HEK293T (cell line): ENCODE measurements at regions not wholly inside any gene's neighbourhood (a gene's known extent, or its start where the extent isn't known, plus 50 kb on each side); places are given as distances from the start of the nearest gene placed in this dataset.

Experiments
- CTCF ChIA-PET: fragments of 350-600 bp; formaldehyde crosslinking; extraction: SDS; loops from one replicate; lab custom pipeline; 2021; ENCODE audit warnings: antibody characterized with exemption, inconsistent platforms; lab: Yijun Ruan, JAX
- POLR2A ChIA-PET: fragments of 350-600 bp; formaldehyde crosslinking; extraction: SDS; loops from one replicate; lab custom pipeline; 2020; ENCODE audit warnings: antibody characterized with exemption, inconsistent platforms; lab: Yijun Ruan, JAX
- DNase-seq: peaks from one replicate; pipeline ENCODE4 v3.0.0; 2012; ENCODE audit warnings: mixed read lengths; ENCODE audit errors: extremely low spot score
- ARNT ChIP-seq: fragments of 450-650 bp; IDR thresholded peaks from 2 replicates; pipeline ENCODE4 v1.6.1; 2017; ENCODE audit warnings: mild to moderate bottlenecking
- BHLHE40 ChIP-seq: fragments of 450-650 bp; IDR thresholded peaks from 2 replicates; pipeline ENCODE4 v1.6.1; 2016; ENCODE audit warnings: mild to moderate bottlenecking, moderate library complexity, borderline replicate concordance
- CTBP1 ChIP-seq: fragments of 450-650 bp; IDR thresholded peaks from 2 replicates; pipeline ENCODE4 v1.6.1; 2016; ENCODE audit warnings: borderline replicate concordance
- ELF4 ChIP-seq: fragments of 450-650 bp; IDR thresholded peaks from 2 replicates; pipeline ENCODE4 v1.6.1; 2017; ENCODE audit warnings: antibody characterized with exemption
- FOXA1 ChIP-seq: fragments of 450-650 bp; IDR thresholded peaks from 2 replicates; pipeline ENCODE4 v1.6.1; 2016; ENCODE audit warnings: mild to moderate bottlenecking
- FOXK2 ChIP-seq: fragments of 450-650 bp; IDR thresholded peaks from 2 replicates; pipeline ENCODE4 v1.6.1; 2016; ENCODE audit warnings: mild to moderate bottlenecking
- FOXM1 ChIP-seq: fragments of 450-650 bp; IDR thresholded peaks from 2 replicates; pipeline ENCODE4 v1.6.1; 2017; ENCODE audit warnings: mild to moderate bottlenecking, borderline replicate concordance
- HDGF ChIP-seq: fragments of 450-650 bp; IDR thresholded peaks from 2 replicates; pipeline ENCODE4 v1.6.1; 2017; ENCODE audit warnings: antibody characterized with exemption, borderline replicate concordance
- L3MBTL2 ChIP-seq: fragments of 450-650 bp; conservative IDR thresholded peaks from 2 replicates; pipeline ENCODE4 v1.6.1; 2016; ENCODE audit warnings: mild to moderate bottlenecking
- LEF1 ChIP-seq: fragments of 450-650 bp; IDR thresholded peaks from 2 replicates; pipeline ENCODE4 v1.6.1; 2017; ENCODE audit warnings: mild to moderate bottlenecking, borderline replicate concordance
- NFRKB ChIP-seq: fragments of 450-650 bp; IDR thresholded peaks from 2 replicates; pipeline ENCODE4 v1.6.1; 2016; ENCODE audit warnings: mild to moderate bottlenecking, moderate library complexity
- PKNOX1 ChIP-seq: fragments of 450-650 bp; IDR thresholded peaks from 2 replicates; pipeline ENCODE4 v1.6.1; 2016
- SP1 ChIP-seq: fragments of 450-650 bp; IDR thresholded peaks from 2 replicates; pipeline ENCODE4 v1.6.1; 2017
- SUZ12 ChIP-seq: fragments of 450-650 bp; IDR thresholded peaks from 2 replicates; pipeline ENCODE4 v1.6.1; 2016; ENCODE audit warnings: mild to moderate bottlenecking
- TARDBP ChIP-seq: fragments of 450-650 bp; IDR thresholded peaks from 2 replicates; pipeline ENCODE4 v1.6.1; 2016
- ZNF384 ChIP-seq: fragments of 450-650 bp; IDR thresholded peaks from 2 replicates; pipeline ENCODE4 v1.6.1; 2016

- POLR2A ChIA-PET: no interaction called here
- TF ChIP-seq HDGF (no peak), PKNOX1 (no peak), TARDBP (no peak), L3MBTL2 (no peak), FOXK2 (no peak)
Observed at GRCh38 chr6:40755749-40756452, 168.7 kb upstream of the LRFN2 start.

GRCh38 chr6:40755046-40755681 lies 168.0 kb upstream of the LRFN2 start:
- POLR2A ChIA-PET: no interaction called here
- no peak for TF ChIP-seq SP1
- no peak for TF ChIP-seq CTBP1
- TF ChIP-seq HDGF: no peak
- DNase-seq: no peak
- CTCF ChIA-PET: no interaction called here

More at GRCh38 chr6:40755749-40756452, 168.7 kb upstream of the LRFN2 start:
- CTCF ChIA-PET: no interaction called here
- DNase-seq: no peak

GRCh38 chr6:40754461-40755045 lies 167.4 kb upstream of the LRFN2 start:
- TF ChIP-seq FOXK2 (no peak), SUZ12 (no peak), NFRKB (no peak), SP1 (no peak), L3MBTL2 (no peak), TARDBP (no peak)
- ChIA-PET POLR2A (no interaction called here), CTCF (no interaction called here)
- DNase-seq: no peak

GRCh38 chr6:40753675-40754448 lies 166.7 kb upstream of the LRFN2 start:
- DNase-seq: no peak
- CTCF ChIA-PET: no interaction called here
- POLR2A ChIA-PET: no interaction called here
- TF ChIP-seq SP1: no peak
- TF ChIP-seq CTBP1: no peak
- TF ChIP-seq ELF4: no peak
- no peak for TF ChIP-seq TARDBP
- TF ChIP-seq ZNF384: no peak
- no peak for TF ChIP-seq HDGF
- no peak for TF ChIP-seq FOXM1
- TF ChIP-seq L3MBTL2: no peak
- no peak for TF ChIP-seq BHLHE40
- TF ChIP-seq PKNOX1: no peak
- TF ChIP-seq FOXA1: no peak
- TF ChIP-seq ARNT: no peak
- TF ChIP-seq SUZ12: no peak
- no peak for TF ChIP-seq LEF1
- TF ChIP-seq NFRKB: no peak
- TF ChIP-seq FOXK2: no peak

- TF ChIP-seq CTBP1 (no peak), LEF1 (no peak), TARDBP (no peak), FOXM1 (no peak), ELF4 (no peak), NFRKB (no peak)
- DNase-seq: no peak
- ChIA-PET POLR2A (no interaction called here), CTCF (no interaction called here)
Observed at GRCh38 chr6:40753048-40753447, 165.9 kb upstream of the LRFN2 start.

GRCh38 chr6:40744835-40745234 lies 157.7 kb upstream of the LRFN2 start:
- ChIA-PET POLR2A (no interaction called here), CTCF (no interaction called here)
- no peak for TF ChIP-seq PKNOX1
- TF ChIP-seq SP1: no peak
- no peak for TF ChIP-seq CTBP1
- TF ChIP-seq TARDBP: no peak
- no peak for TF ChIP-seq ARNT
- no peak for TF ChIP-seq L3MBTL2
- no peak for TF ChIP-seq NFRKB
- no peak for TF ChIP-seq LEF1
- TF ChIP-seq FOXM1: no peak
- TF ChIP-seq BHLHE40: no peak
- TF ChIP-seq HDGF: no peak
- DNase-seq: no peak
